ENCODE measurements at regions not wholly inside any gene's neighbourhood (a gene's known extent, or its start where the extent isn't known, plus 50 kb on each side); places are given as distances from the start of the nearest gene placed in this dataset.

- TF ChIP-seq ZNF462 (CRISPR knock-in tag; IDR thresholded peaks at IDR 0.05) (no peak), ETS1 (IDR thresholded peaks at IDR 0.05) (no peak), ZNF114 (CRISPR knock-in tag; IDR thresholded peaks at IDR 0.05) (no peak), NANOG (IDR thresholded peaks at IDR 0.05; ENCODE audit: borderline replicate concordance) (no peak), CTCF (conservative IDR thresholded peaks at IDR 0.05; ENCODE audit: low read depth in 2 of 2) (no peak), ZNF331 (CRISPR knock-in tag; IDR thresholded peaks at IDR 0.05; ENCODE audit: low read depth) (no peak), EZH2phosphoT487 (IDR thresholded peaks at IDR 0.05; ENCODE audit: unreplicated experiment) (no peak), CREB1 (CRISPR knock-in tag; IDR thresholded peaks at IDR 0.05; ENCODE audit: low read depth) (no peak), JUNB (IDR thresholded peaks at IDR 0.05; ENCODE audit: unreplicated experiment) (no peak), STAT1 (IDR thresholded peaks at IDR 0.05; ENCODE audit: unreplicated experiment) (no peak)
These were observed 566.2 kb downstream of the IRS1 start (continued) for GRCh38 chr2:226233388-226233787.
